A549 (cell line): ENCODE measurements at regions not wholly inside any gene's neighbourhood (a gene's known extent, or its start where the extent isn't known, plus 50 kb on each side); places are given as distances from the start of the nearest gene placed in this dataset.
A peak's percentile ranks its signal among the peaks of the same experiment; 100 is the strongest.

Experiments
- ATAC-seq, 2 experiments: fragments of 200-7000 bp in 1 of 2; fragments of >200 bp in 1 of 2; cut with Nextera tagmentation in 1 of 2; cut with Tn5 transposase in 1 of 2; 3 replicates each; pipeline versions ENCODE4 v1.8.0 to v1.9.1; 2018 to 2020; ENCODE audit warnings: mild to moderate bottlenecking in 1 of 2, moderate library complexity in 1 of 2
- CTCF ChIA-PET: fragments of 300-600 bp; sonication (Branson Sonifier 250); formaldehyde crosslinking; extraction: SDS; loops from one replicate; lab custom pipeline; 2021; ENCODE audit warnings: antibody characterized with exemption, inconsistent platforms; lab: Yijun Ruan, JAX
- POLR2A ChIA-PET: fragments of 350-600 bp; formaldehyde crosslinking; extraction: SDS; loops from one replicate; lab custom pipeline; 2021; ENCODE audit warnings: antibody characterized with exemption, inconsistent platforms; lab: Yijun Ruan, JAX
- DNase-seq, 2 experiments: peaks; one replicate each; pipeline versions ENCODE4 v3.0.0 to v3.0.0-alpha.2; 2011 to 2016; ENCODE audit warnings: low read depth in 1 of 2, low spot score in 1 of 2
- FAIRE-seq: peaks from 2 replicates; lab custom pipeline; 2011; peaks lifted over from hg19 to GRCh38; lab: Jason Lieb, UNC
- H3K27ac ChIP-seq, 2 experiments: fragments of >200 bp; sonication (Bioruptor Twin); formaldehyde crosslinking; 3 replicates each; pipeline ENCODE4 v1.5.1; 2016 to 2017
- H3K4me1 ChIP-seq: fragments of >200 bp; sonication (Bioruptor Twin); formaldehyde crosslinking; 3 replicates; pipeline ENCODE4 v1.6.1; 2016
- H3K4me2 ChIP-seq: fragments of >200 bp; sonication (Bioruptor Twin); formaldehyde crosslinking; 3 replicates; pipeline ENCODE4 v1.6.1; 2016
- H3K4me3 ChIP-seq: fragments of >200 bp; sonication (Bioruptor Twin); formaldehyde crosslinking; 3 replicates; pipeline ENCODE4 v1.5.1; 2016
- H3K9me3 ChIP-seq: fragments of >200 bp; sonication (Bioruptor Twin); formaldehyde crosslinking; 3 replicates; pipeline ENCODE4 v1.6.1; 2016
- CEBPB ChIP-seq, 2 experiments: fragments of >200 bp in 1 of 2; sonication (Bioruptor Twin) in 1 of 2; formaldehyde crosslinking in 1 of 2; IDR thresholded peaks; 2 replicates each; pipeline ENCODE4 v1.6.1; 2012 to 2016
- CHD2 ChIP-seq: fragments of 150-350 bp; IDR thresholded peaks from 2 replicates; pipeline ENCODE4 v1.6.1; 2014; ENCODE audit warnings: low read length; ENCODE audit not compliant: partially characterized antibody
- EHMT2 ChIP-seq: fragments of 200-600 bp; sonication (generic); IDR thresholded peaks from 2 replicates; pipeline ENCODE4 v1.6.1; 2016; ENCODE audit warnings: antibody characterized with exemption, low read depth, mild to moderate bottlenecking, moderate library complexity
- EP300 ChIP-seq, 2 experiments: fragments of >200 bp; sonication (Bioruptor Twin); formaldehyde crosslinking; IDR thresholded peaks; 2 replicates in 1 of 2; 3 replicates in 1 of 2; pipeline ENCODE4 v1.6.1; 2016 to 2017
- FOSL2 ChIP-seq, 2 experiments: fragments of 450-650 bp in 1 of 2; fragments of >200 bp in 1 of 2; sonication (Bioruptor Twin) in 1 of 2; formaldehyde crosslinking; IDR thresholded peaks; 2 replicates each; pipeline versions ENCODE4 v1.5.0 to v1.6.1; 2016 to 2020; ENCODE audit warnings: mild to moderate bottlenecking in 1 of 2, moderate library complexity in 1 of 2
- FOXS1 ChIP-seq: fragments of 250-450 bp; sonication (Bioruptor Pico); IDR thresholded peaks from 2 replicates; pipeline ENCODE4 v1.5.0; 2020; ENCODE audit warnings: mild to moderate bottlenecking, moderate library complexity
- JUNB ChIP-seq: fragments of >200 bp; sonication (Bioruptor Twin); formaldehyde crosslinking; IDR thresholded peaks from 2 replicates; pipeline ENCODE4 v1.6.1; 2016
- KDM5A ChIP-seq: fragments of 200-600 bp; sonication (generic); IDR thresholded peaks from 2 replicates; pipeline ENCODE4 v1.6.1; 2016; ENCODE audit warnings: antibody characterized with exemption, mild to moderate bottlenecking
- MYC ChIP-seq: IDR thresholded peaks from 2 replicates; pipeline ENCODE4 v1.6.1; 2012; ENCODE audit warnings: mild to moderate bottlenecking, inconsistent platforms, low read length, improper control_type of control experiment, borderline replicate concordance
- NPAS2 ChIP-seq: fragments of 250-450 bp; sonication (Bioruptor Pico); IDR thresholded peaks from 2 replicates; pipeline ENCODE4 v1.8.0; 2022; ENCODE audit warnings: mild to moderate bottlenecking, moderate library complexity, borderline replicate concordance
- NR3C1 ChIP-seq: fragments of >200 bp; sonication (Bioruptor Twin); formaldehyde crosslinking; IDR thresholded peaks from 3 replicates; pipeline ENCODE4 v1.6.1; 2017
- POLR2AphosphoS2 ChIP-seq: conservative IDR thresholded peaks from 2 replicates; pipeline ENCODE4 v1.6.1; 2012; ENCODE audit warnings: low read length, improper control_type of control experiment, inconsistent platforms
- RARB ChIP-seq: fragments of 250-450 bp; sonication (Bioruptor Pico); IDR thresholded peaks from 2 replicates; pipeline ENCODE4 v1.8.0; 2021; ENCODE audit warnings: mild to moderate bottlenecking, moderate library complexity
- SMC3 ChIP-seq: fragments of >200 bp; sonication (Bioruptor Twin); formaldehyde crosslinking; IDR thresholded peaks from 3 replicates; pipeline ENCODE4 v1.6.1; 2018; ENCODE audit warnings: inconsistent platforms
- TFCP2L1 ChIP-seq: fragments of 250-450 bp; sonication (Bioruptor Pico); IDR thresholded peaks from 2 replicates; pipeline ENCODE4 v1.5.0; 2021; ENCODE audit warnings: mild to moderate bottlenecking
- ZC3H11A ChIP-seq: fragments of 450-650 bp; IDR thresholded peaks from 2 replicates; pipeline ENCODE4 v1.6.1; 2014; ENCODE audit warnings: antibody characterized with exemption, mild to moderate bottlenecking
- ZFP36 ChIP-seq: fragments of 450-650 bp; IDR thresholded peaks from 2 replicates; pipeline ENCODE4 v1.6.1; 2014; ENCODE audit warnings: borderline replicate concordance; ENCODE audit not compliant: partially characterized antibody
- ZSCAN20 ChIP-seq: fragments of 250-450 bp; sonication (Bioruptor Pico); IDR thresholded peaks from 2 replicates; pipeline ENCODE4 v1.8.0; 2022; ENCODE audit warnings: mild to moderate bottlenecking, moderate library complexity
- WGBS: methylation state at CpG from one replicate; pipeline ENCODE4 v1.1.6; 2017; ENCODE audit errors: missing lambda C conversion rate; 5-methylcytosine and 5-hydroxymethylcytosine counted together
- TF ChIP-seq, protein P1 (sequence below): fragments of >200 bp; sonication (Bioruptor Twin); formaldehyde crosslinking; IDR thresholded peaks from 3 replicates; pipeline ENCODE4 v1.5.1; 2016
- TF ChIP-seq, protein P2 (sequence below): IDR thresholded peaks from 2 replicates; pipeline ENCODE4 v1.6.1; 2012; ENCODE audit warnings: low read depth, borderline replicate concordance
- TF ChIP-seq, protein P3 (sequence below): fragments of >200 bp; sonication (Bioruptor Twin); formaldehyde crosslinking; IDR thresholded peaks from 2 replicates; pipeline ENCODE4 v1.6.1; 2016
- TF ChIP-seq, protein P4 (sequence below): fragments of 200-600 bp; sonication (generic); IDR thresholded peaks from 2 replicates; pipeline ENCODE4 v1.6.1; 2016; ENCODE audit warnings: antibody characterized with exemption, mild to moderate bottlenecking, moderate library complexity
- TF ChIP-seq, protein P5 (sequence below): fragments of >200 bp; sonication (Bioruptor Twin); formaldehyde crosslinking; IDR thresholded peaks from 3 replicates; pipeline ENCODE4 v1.6.1; 2016
- TF ChIP-seq, protein P6 (sequence below): fragments of 250-450 bp; sonication (Bioruptor Pico); IDR thresholded peaks from 2 replicates; pipeline ENCODE4 v1.5.0; 2020; ENCODE audit warnings: low read depth, mild to moderate bottlenecking, moderate library complexity

DNA sequence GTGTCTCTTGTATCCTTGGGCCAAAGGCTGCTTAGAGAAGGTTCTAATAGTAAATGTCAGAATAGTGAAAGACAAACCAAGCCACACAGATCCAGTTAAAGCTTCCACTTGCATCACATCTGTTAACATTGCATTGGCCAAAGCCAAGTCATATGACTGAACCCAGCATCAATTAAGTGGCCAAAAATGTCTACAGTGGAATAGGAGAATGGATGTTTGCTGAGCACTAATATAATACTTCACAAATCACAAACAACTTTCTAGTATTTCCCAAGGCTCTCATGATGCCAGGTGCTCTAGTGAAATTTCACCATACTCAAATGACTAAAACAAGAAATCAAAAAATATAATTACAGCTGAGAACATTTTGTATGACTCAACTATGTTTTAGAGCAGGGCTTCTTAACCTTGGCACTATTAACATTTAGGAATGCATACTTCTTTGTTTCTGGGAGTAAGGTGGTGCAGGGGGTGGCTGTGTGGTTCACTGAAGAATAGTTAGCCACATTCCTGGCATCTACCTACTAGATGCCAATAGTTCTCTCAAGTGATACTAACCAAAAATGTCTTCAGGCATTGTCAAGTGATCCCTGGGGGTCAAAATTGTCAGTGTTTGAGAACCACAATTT is 148.0 kb upstream of the SPTLC3 start:
- no peak for DNase-seq

DNA sequence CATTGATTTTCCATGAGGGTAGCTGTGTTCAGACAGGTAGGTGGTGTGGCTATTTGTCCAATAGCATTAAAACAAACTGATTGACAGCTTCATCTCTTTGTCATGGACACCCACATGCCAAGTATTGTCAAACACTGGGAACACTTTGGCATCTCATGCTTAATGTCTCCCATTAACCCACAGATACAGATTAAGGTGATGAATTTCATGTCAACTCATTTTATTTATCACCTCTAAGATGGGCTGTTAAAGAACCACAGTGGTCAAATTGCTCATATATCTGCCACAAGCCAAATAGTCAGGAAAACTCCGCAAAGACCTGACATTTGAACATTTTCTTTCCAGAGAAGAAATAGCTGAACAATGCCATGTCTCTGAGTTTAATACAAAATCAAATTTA is 139.1 kb upstream of the SPTLC3 start:
- TF ChIP-seq, protein P1, sequence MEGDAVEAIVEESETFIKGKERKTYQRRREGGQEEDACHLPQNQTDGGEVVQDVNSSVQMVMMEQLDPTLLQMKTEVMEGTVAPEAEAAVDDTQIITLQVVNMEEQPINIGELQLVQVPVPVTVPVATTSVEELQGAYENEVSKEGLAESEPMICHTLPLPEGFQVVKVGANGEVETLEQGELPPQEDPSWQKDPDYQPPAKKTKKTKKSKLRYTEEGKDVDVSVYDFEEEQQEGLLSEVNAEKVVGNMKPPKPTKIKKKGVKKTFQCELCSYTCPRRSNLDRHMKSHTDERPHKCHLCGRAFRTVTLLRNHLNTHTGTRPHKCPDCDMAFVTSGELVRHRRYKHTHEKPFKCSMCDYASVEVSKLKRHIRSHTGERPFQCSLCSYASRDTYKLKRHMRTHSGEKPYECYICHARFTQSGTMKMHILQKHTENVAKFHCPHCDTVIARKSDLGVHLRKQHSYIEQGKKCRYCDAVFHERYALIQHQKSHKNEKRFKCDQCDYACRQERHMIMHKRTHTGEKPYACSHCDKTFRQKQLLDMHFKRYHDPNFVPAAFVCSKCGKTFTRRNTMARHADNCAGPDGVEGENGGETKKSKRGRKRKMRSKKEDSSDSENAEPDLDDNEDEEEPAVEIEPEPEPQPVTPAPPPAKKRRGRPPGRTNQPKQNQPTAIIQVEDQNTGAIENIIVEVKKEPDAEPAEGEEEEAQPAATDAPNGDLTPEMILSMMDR: no peak
- TF ChIP-seq, protein P2, sequence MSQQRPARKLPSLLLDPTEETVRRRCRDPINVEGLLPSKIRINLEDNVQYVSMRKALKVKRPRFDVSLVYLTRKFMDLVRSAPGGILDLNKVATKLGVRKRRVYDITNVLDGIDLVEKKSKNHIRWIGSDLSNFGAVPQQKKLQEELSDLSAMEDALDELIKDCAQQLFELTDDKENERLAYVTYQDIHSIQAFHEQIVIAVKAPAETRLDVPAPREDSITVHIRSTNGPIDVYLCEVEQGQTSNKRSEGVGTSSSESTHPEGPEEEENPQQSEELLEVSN: no peak
- TF ChIP-seq RARB (CRISPR knock-in tag) (no peak), POLR2AphosphoS2 (no peak), EHMT2 (no peak), JUNB (no peak), FOXS1 (no peak), NR3C1 (no peak), CEBPB (IDR thresholded peaks at IDR 0.05) (no peak), FOSL2 (IDR thresholded peaks at IDR 0.05) (no peak), FOSL2 (CRISPR knock-in tag; IDR thresholded peaks at IDR 0.05) (no peak), SMC3 (no peak), ZSCAN20 (CRISPR knock-in tag) (no peak), MYC (no peak), KDM5A (no peak), ZC3H11A (no peak), ZFP36 (no peak)
- TF ChIP-seq, protein P3, sequence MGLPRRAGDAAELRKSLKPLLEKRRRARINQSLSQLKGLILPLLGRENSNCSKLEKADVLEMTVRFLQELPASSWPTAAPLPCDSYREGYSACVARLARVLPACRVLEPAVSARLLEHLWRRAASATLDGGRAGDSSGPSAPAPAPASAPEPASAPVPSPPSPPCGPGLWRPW: no peak
- TF ChIP-seq, protein P4, sequence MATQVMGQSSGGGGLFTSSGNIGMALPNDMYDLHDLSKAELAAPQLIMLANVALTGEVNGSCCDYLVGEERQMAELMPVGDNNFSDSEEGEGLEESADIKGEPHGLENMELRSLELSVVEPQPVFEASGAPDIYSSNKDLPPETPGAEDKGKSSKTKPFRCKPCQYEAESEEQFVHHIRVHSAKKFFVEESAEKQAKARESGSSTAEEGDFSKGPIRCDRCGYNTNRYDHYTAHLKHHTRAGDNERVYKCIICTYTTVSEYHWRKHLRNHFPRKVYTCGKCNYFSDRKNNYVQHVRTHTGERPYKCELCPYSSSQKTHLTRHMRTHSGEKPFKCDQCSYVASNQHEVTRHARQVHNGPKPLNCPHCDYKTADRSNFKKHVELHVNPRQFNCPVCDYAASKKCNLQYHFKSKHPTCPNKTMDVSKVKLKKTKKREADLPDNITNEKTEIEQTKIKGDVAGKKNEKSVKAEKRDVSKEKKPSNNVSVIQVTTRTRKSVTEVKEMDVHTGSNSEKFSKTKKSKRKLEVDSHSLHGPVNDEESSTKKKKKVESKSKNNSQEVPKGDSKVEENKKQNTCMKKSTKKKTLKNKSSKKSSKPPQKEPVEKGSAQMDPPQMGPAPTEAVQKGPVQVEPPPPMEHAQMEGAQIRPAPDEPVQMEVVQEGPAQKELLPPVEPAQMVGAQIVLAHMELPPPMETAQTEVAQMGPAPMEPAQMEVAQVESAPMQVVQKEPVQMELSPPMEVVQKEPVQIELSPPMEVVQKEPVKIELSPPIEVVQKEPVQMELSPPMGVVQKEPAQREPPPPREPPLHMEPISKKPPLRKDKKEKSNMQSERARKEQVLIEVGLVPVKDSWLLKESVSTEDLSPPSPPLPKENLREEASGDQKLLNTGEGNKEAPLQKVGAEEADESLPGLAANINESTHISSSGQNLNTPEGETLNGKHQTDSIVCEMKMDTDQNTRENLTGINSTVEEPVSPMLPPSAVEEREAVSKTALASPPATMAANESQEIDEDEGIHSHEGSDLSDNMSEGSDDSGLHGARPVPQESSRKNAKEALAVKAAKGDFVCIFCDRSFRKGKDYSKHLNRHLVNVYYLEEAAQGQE: no peak
- TF ChIP-seq, protein P5, sequence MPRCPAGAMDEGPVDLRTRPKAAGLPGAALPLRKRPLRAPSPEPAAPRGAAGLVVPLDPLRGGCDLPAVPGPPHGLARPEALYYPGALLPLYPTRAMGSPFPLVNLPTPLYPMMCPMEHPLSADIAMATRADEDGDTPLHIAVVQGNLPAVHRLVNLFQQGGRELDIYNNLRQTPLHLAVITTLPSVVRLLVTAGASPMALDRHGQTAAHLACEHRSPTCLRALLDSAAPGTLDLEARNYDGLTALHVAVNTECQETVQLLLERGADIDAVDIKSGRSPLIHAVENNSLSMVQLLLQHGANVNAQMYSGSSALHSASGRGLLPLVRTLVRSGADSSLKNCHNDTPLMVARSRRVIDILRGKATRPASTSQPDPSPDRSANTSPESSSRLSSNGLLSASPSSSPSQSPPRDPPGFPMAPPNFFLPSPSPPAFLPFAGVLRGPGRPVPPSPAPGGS: no peak
- ATAC-seq: no peak
- WGBS: 42% methylated on average over 1 of the region's 1 CpG
- no peaks in the 10 kb centered on the region for H3K9me3 ChIP-seq
- no peak for FAIRE-seq
- H3K4me2 ChIP-seq: no peak overlapping the region
- DNase-seq: no peak
- no peak overlapping the region for H3K27ac ChIP-seq
- CTCF ChIA-PET: no interaction called here
- POLR2A ChIA-PET: no interaction called here
- H3K4me1 ChIP-seq: no peaks in the 10 kb centered on the region
- no peak overlapping the region for H3K4me3 ChIP-seq

More for the DNA sequence above, 148.0 kb upstream of the SPTLC3 start:
- POLR2A ChIA-PET: no interaction called here
- H3K4me3 ChIP-seq: no peak overlapping the region
- FAIRE-seq: peak; percentile 13
- CTCF ChIA-PET: no interaction called here
- H3K4me1 ChIP-seq: no peaks in the 10 kb centered on the region
- H3K9me3 ChIP-seq: no peaks in the 10 kb centered on the region; the same call in 2 of the 3 replicates
- H3K4me2 ChIP-seq: no peak overlapping the region
- ATAC-seq: no peak
- TF ChIP-seq, protein P1: no peak
- TF ChIP-seq, protein P6, sequence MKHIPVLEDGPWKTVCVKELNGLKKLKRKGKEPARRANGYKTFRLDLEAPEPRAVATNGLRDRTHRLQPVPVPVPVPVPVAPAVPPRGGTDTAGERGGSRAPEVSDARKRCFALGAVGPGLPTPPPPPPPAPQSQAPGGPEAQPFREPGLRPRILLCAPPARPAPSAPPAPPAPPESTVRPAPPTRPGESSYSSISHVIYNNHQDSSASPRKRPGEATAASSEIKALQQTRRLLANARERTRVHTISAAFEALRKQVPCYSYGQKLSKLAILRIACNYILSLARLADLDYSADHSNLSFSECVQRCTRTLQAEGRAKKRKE (CRISPR knock-in tag): no peak
- TF ChIP-seq NPAS2 (no peak), TFCP2L1 (CRISPR knock-in tag) (no peak), ZSCAN20 (CRISPR knock-in tag) (no peak), CHD2 (no peak), EP300 (IDR thresholded peaks at IDR 0.05) (no peak)
- TF ChIP-seq, all 56 proteins: peak for 0
- no peak overlapping the region for H3K27ac ChIP-seq
